Omental fat pad (tissue), 3 donors: ENCODE measurements at regions not wholly inside any gene's neighbourhood (a gene's known extent, or its start where the extent isn't known, plus 50 kb on each side); places are given as distances from the start of the nearest gene placed in this dataset.

ENCODE experiments used
- ATAC-seq: fragments of 150-250 bp; one replicate; pipeline ENCODE4 v1.9.1; 2016; ENCODE audit warnings: mild to moderate bottlenecking, moderate library complexity; ENCODE audit not compliant: low FRiP score
- DNase-seq: peaks from one replicate; pipeline ENCODE4 v3.0.0-alpha.2; 2019; ENCODE audit warnings: low spot score
- TF ChIP-seq, protein P1 (sequence below), 3 donors: fragments of 450-650 bp; IDR thresholded peaks; one replicate each; pipeline ENCODE4 v1.5.1; 2016 to 2017; ENCODE audit warnings: antibody characterized with exemption in 3 of 3, mild to moderate bottlenecking in 3 of 3, moderate library complexity in 2 of 3

DNA sequence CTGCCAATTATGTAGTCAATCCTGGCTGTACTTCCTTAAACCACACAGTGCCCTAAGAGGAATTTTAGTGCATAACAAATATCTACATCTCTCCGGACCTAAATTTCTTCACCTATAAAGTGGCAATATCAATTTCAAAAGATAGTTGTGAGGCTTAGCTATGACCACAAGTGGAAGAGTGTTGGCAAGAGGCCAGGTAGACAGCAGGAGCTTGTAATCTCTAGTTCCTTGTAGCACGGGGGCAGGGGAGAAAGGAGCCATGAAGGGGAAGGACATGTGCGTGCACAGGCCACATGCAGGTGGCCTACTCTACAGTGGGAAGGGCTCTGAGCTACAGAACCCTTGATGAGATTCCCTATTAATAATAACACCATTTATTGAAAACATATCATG, 269.7 kb downstream of the ABHD5 start:
- ATAC-seq (no peak), DNase-seq (no peak)
- TF ChIP-seq, protein P1, sequence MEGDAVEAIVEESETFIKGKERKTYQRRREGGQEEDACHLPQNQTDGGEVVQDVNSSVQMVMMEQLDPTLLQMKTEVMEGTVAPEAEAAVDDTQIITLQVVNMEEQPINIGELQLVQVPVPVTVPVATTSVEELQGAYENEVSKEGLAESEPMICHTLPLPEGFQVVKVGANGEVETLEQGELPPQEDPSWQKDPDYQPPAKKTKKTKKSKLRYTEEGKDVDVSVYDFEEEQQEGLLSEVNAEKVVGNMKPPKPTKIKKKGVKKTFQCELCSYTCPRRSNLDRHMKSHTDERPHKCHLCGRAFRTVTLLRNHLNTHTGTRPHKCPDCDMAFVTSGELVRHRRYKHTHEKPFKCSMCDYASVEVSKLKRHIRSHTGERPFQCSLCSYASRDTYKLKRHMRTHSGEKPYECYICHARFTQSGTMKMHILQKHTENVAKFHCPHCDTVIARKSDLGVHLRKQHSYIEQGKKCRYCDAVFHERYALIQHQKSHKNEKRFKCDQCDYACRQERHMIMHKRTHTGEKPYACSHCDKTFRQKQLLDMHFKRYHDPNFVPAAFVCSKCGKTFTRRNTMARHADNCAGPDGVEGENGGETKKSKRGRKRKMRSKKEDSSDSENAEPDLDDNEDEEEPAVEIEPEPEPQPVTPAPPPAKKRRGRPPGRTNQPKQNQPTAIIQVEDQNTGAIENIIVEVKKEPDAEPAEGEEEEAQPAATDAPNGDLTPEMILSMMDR (IDR thresholded peaks at IDR 0.05): no peak

DNA sequence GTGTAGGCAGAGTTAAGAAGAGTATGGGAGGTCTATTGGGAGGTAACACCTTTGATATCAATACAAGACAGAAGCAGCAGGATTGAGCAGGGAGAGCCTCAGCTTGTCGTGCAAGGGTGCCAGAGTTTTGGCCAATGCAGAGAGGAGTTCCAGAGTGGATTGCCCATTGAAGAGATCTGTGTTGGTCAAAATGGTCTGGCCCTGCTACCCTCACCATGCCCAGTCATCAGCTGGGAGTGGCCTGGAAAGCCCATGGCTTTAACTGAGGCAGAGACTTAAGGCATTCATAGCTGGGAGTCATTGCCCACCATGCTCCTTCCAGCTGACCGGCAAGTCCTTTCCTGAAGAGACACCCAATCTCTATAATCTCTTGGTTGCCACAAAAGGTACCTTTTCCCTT, 271.3 kb downstream of the ABHD5 start:
- DNase-seq (no peak), ATAC-seq (no peak)
- TF ChIP-seq, protein P1 (IDR thresholded peaks at IDR 0.05): no peak

- ATAC-seq (no peak), DNase-seq (no peak)
- TF ChIP-seq, protein P1 (IDR thresholded peaks at IDR 0.05): no peak
Measured at GRCh38 chr3:43963208-43963607, 272.5 kb downstream of the ABHD5 start.

DNA sequence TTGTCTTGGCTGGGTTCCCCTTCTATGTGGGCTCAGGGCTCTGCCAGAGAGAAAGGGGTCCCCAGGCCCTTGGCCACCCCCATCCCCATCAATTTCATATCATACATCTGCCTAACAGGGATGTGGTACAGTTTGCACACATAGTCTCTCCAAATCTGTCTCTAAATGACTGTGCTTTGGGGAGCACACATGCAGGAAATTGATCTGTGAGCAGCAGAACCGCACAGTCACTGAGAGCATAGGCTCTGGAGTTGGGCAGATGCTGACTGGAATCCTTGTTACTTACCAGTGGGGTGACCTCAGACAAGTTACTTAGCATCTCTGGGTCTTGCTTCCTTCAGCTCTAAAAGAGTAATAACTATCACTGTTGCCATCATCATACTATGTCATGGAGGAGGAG, 273.9 kb downstream of the ABHD5 start:
- DNase-seq (no peak), ATAC-seq (no peak)
- TF ChIP-seq, protein P1 (IDR thresholded peaks at IDR 0.05): no peak

DNA sequence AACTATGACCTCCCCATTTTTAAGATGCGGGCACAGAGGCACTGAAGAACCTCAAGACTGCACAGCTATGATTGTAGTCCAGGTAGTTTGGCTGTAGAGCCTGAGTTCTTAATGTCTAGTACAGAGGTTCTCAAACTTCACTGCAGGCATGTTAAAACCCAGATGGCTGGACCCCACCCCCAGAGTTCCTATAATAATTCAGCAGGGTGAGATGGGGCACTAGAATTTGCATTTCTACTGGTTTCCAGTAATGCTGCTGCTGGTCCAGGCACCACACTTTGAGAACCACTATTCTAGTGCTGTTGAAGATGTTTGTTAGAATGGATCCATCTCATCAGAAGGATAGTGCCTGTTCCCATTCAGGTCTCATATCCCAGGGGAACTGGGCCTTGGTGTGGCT, 274.9 kb downstream of the ABHD5 start:
- ATAC-seq (no peak), DNase-seq (no peak)
- TF ChIP-seq, protein P1 (IDR thresholded peaks at IDR 0.05): no peak

- no peak for DNase-seq
- ATAC-seq: no peak
- TF ChIP-seq, protein P1 (IDR thresholded peaks at IDR 0.05): no peak
Measured at GRCh38 chr3:43966126-43966525, 275.4 kb downstream of the ABHD5 start.

GRCh38 chr3:43966530-43966929, 275.2 kb upstream of the TOPAZ1 start:
- TF ChIP-seq, protein P1 (IDR thresholded peaks at IDR 0.05): no peak
- no peak for ATAC-seq
- no peak for DNase-seq
